ENCODE measurements at regions not wholly inside any gene's neighbourhood (a gene's known extent, or its start where the extent isn't known, plus 50 kb on each side); places are given as distances from the start of the nearest gene placed in this dataset.

DNA sequence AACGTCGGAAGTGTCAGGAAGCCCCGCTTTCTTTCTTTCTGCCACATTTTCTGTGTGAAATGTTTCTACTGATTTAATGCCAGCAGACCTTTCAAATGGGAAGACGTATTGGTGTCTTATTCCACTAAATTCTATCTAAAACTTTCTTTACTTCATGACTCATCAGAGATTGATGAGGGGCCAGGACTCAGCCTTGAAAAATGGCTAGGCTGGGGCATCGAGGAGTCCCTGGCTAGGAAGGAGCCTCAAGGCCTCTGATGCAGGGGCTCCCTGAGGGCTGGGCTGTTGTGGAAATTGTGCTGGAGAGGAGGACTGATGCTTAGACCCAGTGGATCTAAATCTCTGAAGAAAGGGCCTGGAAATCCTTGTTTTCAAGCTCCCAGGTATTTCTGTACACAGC, 192.8 kb upstream of the PDE10A start:
- in situ Hi-C loops (cut with MboI; ENCODE audit: low sequenced_read_pairs) = loop anchor here (10.0 kb wide), 1 partner anchor 131 kb away; no protein-coding TSS in a partner anchor
- H3K23ac ChIP-seq (ENCODE audit: low read depth, low read length) = no peak overlapping the region

More for the DNA sequence above, 192.8 kb upstream of the PDE10A start:
- Histone ChIP-seq H3K9me3 (ENCODE audit: control insufficient read depth, insufficient read depth, low read length) (no peaks in the 10 kb centered on the region), H4K8ac (ENCODE audit: low read depth in 2 of 2, low read length in 2 of 2) (no peak overlapping the region), H4K91ac (ENCODE audit: insufficient read depth, low read depth, low read length) (no peak overlapping the region), H3K4ac (ENCODE audit: low read depth, low read length) (no peak overlapping the region), H2AFZ (replicated peaks; ENCODE audit: low read length, poor library complexity) (no peak overlapping the region), H3K18ac (ENCODE audit: low read depth, low read length) (no peak overlapping the region; the same call in 1 of the 2 replicates), H3K27ac (ENCODE audit: insufficient read depth, low read length) (no peak overlapping the region), H2AK9ac (replicated peaks; ENCODE audit: low read depth, low read length, poor library complexity) (no peak overlapping the region), H3K9ac (ENCODE audit: low read depth, low read length) (no peak overlapping the region), H2BK120ac (ENCODE audit: low read depth, low read length) (no peak overlapping the region), H3K36me3 (ENCODE audit: control insufficient read depth, insufficient read depth, low read length) (peaks cover 4% of the 10 kb centered on the region; the same call in 1 of the 2 replicates), H2BK15ac (ENCODE audit: low read depth, low read length) (no peak overlapping the region), H3K79me1 (ENCODE audit: low read depth in 1 of 2, low read length in 2 of 2) (no peaks in the 10 kb centered on the region), H4K20me1 (ENCODE audit: insufficient read depth, low read length) (no peaks in the 10 kb centered on the region), H3K4me3 (ENCODE audit: insufficient read depth, low read depth, low read length) (no peak overlapping the region), H3K4me2 (ENCODE audit: low read depth, low read length) (no peak overlapping the region), H3K9me1 (ENCODE audit: insufficient read depth, low read length) (no peaks in the 10 kb centered on the region), H2BK20ac (ENCODE audit: low read depth, low read length) (no peak overlapping the region), H3K27me3 (ENCODE audit: control insufficient read depth, insufficient read depth, low read length) (no peaks in the 10 kb centered on the region), H3K4me1 (ENCODE audit: control insufficient read depth, insufficient read depth, low read length) (peaks cover 11% of the 10 kb centered on the region), H3K56ac (ENCODE audit: extremely low read depth, insufficient read depth, low read length) (no peak overlapping the region), H4K5ac (ENCODE audit: low read depth, low read length) (no peak overlapping the region), H2AK5ac (ENCODE audit: low read depth, low read length) (no peak overlapping the region), H2BK5ac (ENCODE audit: low read depth, low read length, poor library complexity, severe bottlenecking) (no peak overlapping the region), H3K14ac (replicated peaks; ENCODE audit: low read depth, low read length) (no peak overlapping the region)
- dilution Hi-C loops (cut with HindIII; ENCODE audit: low sequenced_read_pairs, unreplicated experiment) = no loop called here
- ChIA-PET POLR2A (ENCODE audit: unreplicated experiment) (no interaction called here), CTCF (no interaction called here)
- WGBS, 2 experiments (ENCODE audit: extremely low coverage in 2 of 2, insufficient read length in 1 of 2) = no CpG with 5 or more reads among the region's 5 CpGs
- intact Hi-C loops (cut with micrococcal nuclease) = no loop called here
- no TSS peak for BruUV-seq (replicated peaks)
- ATAC-seq (ENCODE audit: low read depth) (no peak), DNase-seq (no peak)
- TF ChIP-seq MXI1 (IDR thresholded peaks at IDR 0.05; ENCODE audit: borderline replicate concordance, low read depth, low read length) (no peak), POLR2A (IDR thresholded peaks at IDR 0.05; ENCODE audit: low read depth, low read length) (no peak), RCOR1 (IDR thresholded peaks at IDR 0.05; ENCODE audit: insufficient replicate concordance, low read length) (no peak), FOS (IDR thresholded peaks at IDR 0.05; ENCODE audit: low read depth, low read length) (no peak), MAZ (IDR thresholded peaks at IDR 0.05; ENCODE audit: borderline replicate concordance, low read depth, low read length) (no peak), SMC3 (IDR thresholded peaks at IDR 0.05; ENCODE audit: low read depth, low read length) (no peak), NFE2L2 (IDR thresholded peaks at IDR 0.05; ENCODE audit: low read depth, low read length) (no peak), RAD21 (IDR thresholded peaks at IDR 0.05; ENCODE audit: low read length) (no peak), MAFK (IDR thresholded peaks at IDR 0.05; ENCODE audit: low read depth, low read length) (no peak), ELK1 (IDR thresholded peaks at IDR 0.05; ENCODE audit: borderline replicate concordance, low read depth, low read length) (no peak), RFX5 (IDR thresholded peaks at IDR 0.05; ENCODE audit: low read depth, low read length) (no peak), CHD1 (IDR thresholded peaks at IDR 0.05; ENCODE audit: low read depth, low read length) (no peak), BHLHE40 (IDR thresholded peaks at IDR 0.05; ENCODE audit: low read depth, low read length) (no peak), CTCF (conservative IDR thresholded peaks at IDR 0.05; ENCODE audit: low read depth, low read length) (no peak), CEBPB (IDR thresholded peaks at IDR 0.05; ENCODE audit: low read depth, low read length) (no peak)
- TF ChIP-seq, protein P1, sequence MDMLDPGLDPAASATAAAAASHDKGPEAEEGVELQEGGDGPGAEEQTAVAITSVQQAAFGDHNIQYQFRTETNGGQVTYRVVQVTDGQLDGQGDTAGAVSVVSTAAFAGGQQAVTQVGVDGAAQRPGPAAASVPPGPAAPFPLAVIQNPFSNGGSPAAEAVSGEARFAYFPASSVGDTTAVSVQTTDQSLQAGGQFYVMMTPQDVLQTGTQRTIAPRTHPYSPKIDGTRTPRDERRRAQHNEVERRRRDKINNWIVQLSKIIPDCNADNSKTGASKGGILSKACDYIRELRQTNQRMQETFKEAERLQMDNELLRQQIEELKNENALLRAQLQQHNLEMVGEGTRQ (IDR thresholded peaks at IDR 0.05; ENCODE audit: low read depth, low read length) = no peak
